Aorta (tissue), 5 donors: ENCODE measurements at regions not wholly inside any gene's neighbourhood (a gene's known extent, or its start where the extent isn't known, plus 50 kb on each side); places are given as distances from the start of the nearest gene placed in this dataset.

Experiments
- ATAC-seq: fragments of 200-7000 bp; cut with Tn5 transposase; one replicate; pipeline ENCODE4 v1.9.1; 2022; ENCODE audit warnings: moderate library complexity; ENCODE audit not compliant: low FRiP score
- DNase-seq, 2 donors: peaks; one replicate each; pipeline ENCODE4 v3.0.0-alpha.2; 2020
- H3K27ac ChIP-seq, 2 donors: one replicate each; pipeline ENCODE4 v1.5.1; 2013; ENCODE audit warnings: low read length in 2 of 2, mild to moderate bottlenecking in 2 of 2, moderate library complexity in 2 of 2, control low read depth in 1 of 2, inconsistent platforms in 1 of 2, low read depth in 1 of 2
- H3K27me3 ChIP-seq, 2 donors: one replicate each; pipeline ENCODE4 v1.6.1; 2013; ENCODE audit warnings: control low read depth in 1 of 2, low read length in 1 of 2, mild to moderate bottlenecking in 1 of 2, moderate library complexity in 1 of 2; ENCODE audit not compliant: insufficient read depth in 2 of 2, control insufficient read depth in 1 of 2
- H3K36me3 ChIP-seq, 2 donors: one replicate each; pipeline ENCODE4 v1.6.1; 2013; ENCODE audit warnings: control low read depth in 1 of 2, low read length in 1 of 2, mild to moderate bottlenecking in 1 of 2; ENCODE audit not compliant: insufficient read depth in 2 of 2, control insufficient read depth in 1 of 2
- H3K4me1 ChIP-seq, 2 donors: one replicate each; pipeline ENCODE4 v1.6.1; 2013; ENCODE audit warnings: low read length in 2 of 2, control low read depth in 1 of 2, mild to moderate bottlenecking in 1 of 2, moderate library complexity in 1 of 2; ENCODE audit not compliant: insufficient read depth in 2 of 2, control insufficient read depth in 1 of 2
- H3K4me3 ChIP-seq, 2 donors: one replicate each; pipeline ENCODE4 v1.5.1; 2013; ENCODE audit warnings: low read length in 2 of 2, control low read depth in 1 of 2, mild to moderate bottlenecking in 1 of 2
- H3K9me3 ChIP-seq: one replicate; pipeline ENCODE4 v1.6.1; 2013; ENCODE audit warnings: mild to moderate bottlenecking, low read length; ENCODE audit not compliant: control insufficient read depth
- WGBS, 2 donors: extraction: QIAGEN DNeasy Blood & Tissue Kit; methylation state at CpG; one replicate each; pipeline ENCODE4 v1.1.7; 2013; 5-methylcytosine and 5-hydroxymethylcytosine counted together
- intact Hi-C, 2 donors: fragments of 100-400 bp; cut with DNase I; formaldehyde crosslinking; loops; one replicate each; pipeline versions ENCODE4 v1.14.2 to v1.15.0; 2022
- donor health status: healthy with polysubstance abuse.
- donor health status: Bipolar disorder and iron deficiency.
- donor health status: DM: no; HTN: no; CAD: no.
- donor health status: DM: no; HTN: no; CAD: no.
- donor health status: DM: yes; HTN: yes; CAD: no.

GRCh38 chr2:176699098-176699497 lies 429.9 kb downstream of the MTX2 start:
- Histone ChIP-seq H3K36me3 (no peaks in the 10 kb centered on the region), H3K9me3 (no peaks in the 10 kb centered on the region), H3K27me3 (no peaks in the 10 kb centered on the region), H3K4me3 (no peak overlapping the region), H3K27ac (no peak overlapping the region), H3K4me1 (peaks cover 0 to under 1% of the 10 kb centered on the region in 2 donors)
- ATAC-seq = no peak
- intact Hi-C loops = no loop called here
- no peak for DNase-seq

DNA sequence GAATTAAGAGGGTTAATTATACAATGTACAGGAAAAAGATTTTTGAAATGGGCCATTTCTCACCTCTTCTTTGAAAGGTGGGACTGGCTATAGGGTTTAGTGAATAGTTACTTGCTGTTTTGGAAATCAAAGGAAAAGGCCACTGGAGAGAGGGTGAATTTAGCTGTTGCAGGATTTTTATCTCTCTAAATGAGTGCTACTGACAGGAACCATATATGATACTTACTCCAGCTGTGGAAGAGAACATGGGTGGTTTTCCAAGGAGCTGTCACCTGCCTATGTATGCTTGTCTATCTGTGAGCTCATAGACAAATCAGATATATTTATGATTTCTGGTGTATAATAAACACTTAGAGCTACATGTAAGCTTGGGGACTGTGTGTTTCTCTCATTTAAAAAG lies 430.4 kb downstream of the MTX2 start:
- no peak for ATAC-seq
- DNase-seq = no peak
- intact Hi-C loops = no loop called here
- H3K9me3 ChIP-seq = no peaks in the 10 kb centered on the region
- H3K27me3 ChIP-seq = no peaks in the 10 kb centered on the region
- H3K4me1 ChIP-seq = peaks cover 0 to 5% of the 10 kb centered on the region in 2 donors
- no peak overlapping the region for H3K4me3 ChIP-seq
- H3K36me3 ChIP-seq = no peaks in the 10 kb centered on the region
- no peak overlapping the region for H3K27ac ChIP-seq

DNA sequence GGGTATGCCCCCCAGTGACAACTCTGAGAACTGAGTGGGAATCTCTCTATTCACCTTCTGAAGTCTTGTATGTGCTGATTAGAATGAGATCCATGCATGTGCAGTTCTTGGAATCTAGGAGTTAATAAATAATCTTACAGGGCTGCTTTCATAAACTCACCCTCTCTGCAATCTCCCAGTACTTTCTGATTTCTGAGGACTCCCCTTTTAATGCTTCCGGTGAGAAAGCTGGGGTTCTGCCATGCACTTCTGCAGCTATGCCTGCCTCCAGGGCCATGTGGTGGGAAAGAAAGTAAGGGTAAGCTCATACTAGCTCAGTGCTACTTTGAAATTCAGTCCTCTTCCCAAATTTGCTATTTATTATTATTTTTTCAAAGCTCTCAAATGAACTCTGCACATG lies 432.9 kb downstream of the MTX2 start:
- no peak for ATAC-seq

DNA sequence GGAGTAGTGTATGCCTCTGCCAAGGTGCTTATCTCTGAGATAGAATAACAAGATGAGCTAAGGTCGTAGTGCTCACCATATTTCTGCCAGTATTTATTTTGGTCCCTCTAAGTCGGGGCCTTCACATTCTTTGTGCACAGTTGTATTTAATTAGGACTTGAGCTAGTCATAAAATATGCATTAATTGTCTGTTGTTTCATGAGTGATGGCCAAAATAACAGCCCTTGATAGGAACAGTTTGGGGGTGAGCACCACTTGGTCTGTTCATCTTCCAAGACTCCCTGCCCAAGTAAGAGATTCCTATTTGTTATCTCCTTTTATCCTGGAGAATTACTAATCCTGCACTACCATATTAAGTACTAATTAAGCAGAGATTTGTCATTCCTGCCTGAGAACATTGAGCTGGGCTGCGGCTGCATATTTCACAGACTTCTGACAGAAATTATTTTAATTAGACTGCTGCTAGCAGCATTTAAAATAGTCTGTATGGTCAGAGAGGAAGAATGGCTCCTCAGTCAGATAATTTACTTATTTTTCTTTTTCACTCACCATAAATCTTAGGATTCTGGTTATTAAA lies 435.1 kb downstream of the MTX2 start:
- DNase-seq (no peak), ATAC-seq (peak; percentile 26)
- H3K27me3 ChIP-seq = no peaks in the 10 kb centered on the region
- no peak overlapping the region for H3K4me3 ChIP-seq
- H3K9me3 ChIP-seq = no peaks in the 10 kb centered on the region
- peaks cover 0 to 5% of the 10 kb centered on the region in 2 donors for H3K4me1 ChIP-seq
- no peak overlapping the region for H3K27ac ChIP-seq
- WGBS, 2 donors = 24 to 25% methylated on average over 3 of the region's 3 CpGs
- H3K36me3 ChIP-seq = no peaks in the 10 kb centered on the region
- intact Hi-C loops = no loop called here

More for the DNA sequence above, 432.9 kb downstream of the MTX2 start:
- no peaks in the 10 kb centered on the region for H3K9me3 ChIP-seq
- DNase-seq = no peak
- no peak overlapping the region for H3K4me3 ChIP-seq
- 22 to 47% methylated on average over 1 of the region's 1 CpG for WGBS, 2 donors
- no peaks in the 10 kb centered on the region for H3K27me3 ChIP-seq
- H3K36me3 ChIP-seq = no peaks in the 10 kb centered on the region
- H3K27ac ChIP-seq = no peak overlapping the region
- H3K4me1 ChIP-seq = peaks cover 0 to 5% of the 10 kb centered on the region in 2 donors
- intact Hi-C loops = no loop called here

GRCh38 chr2:176709149-176709951 lies 440.1 kb downstream of the MTX2 start:
- H3K4me3 ChIP-seq = no peak overlapping the region
- intact Hi-C loops = no loop called here
- peak; percentile 64 for ATAC-seq

DNA sequence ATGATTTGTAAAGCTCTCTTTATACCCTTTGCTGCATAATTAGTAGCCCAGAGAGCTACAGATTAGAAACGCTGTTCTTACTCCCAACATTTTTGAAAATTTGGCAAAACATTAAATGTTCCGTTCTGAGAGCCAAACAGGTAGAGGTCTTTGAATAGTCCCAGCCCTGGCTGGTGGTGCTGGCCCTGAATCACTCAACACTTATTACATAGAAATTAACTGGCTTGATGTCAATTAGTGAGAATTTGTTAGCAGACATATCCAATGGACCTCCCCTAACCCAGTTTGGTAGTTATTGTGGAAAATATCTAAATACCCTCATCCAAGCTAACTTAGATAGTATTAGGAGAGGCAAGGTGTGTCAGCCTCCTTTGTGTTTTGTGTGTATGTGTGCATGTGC lies 440.7 kb downstream of the MTX2 start:
- WGBS, 2 donors = 75 to 77% methylated on average over 2 of the region's 2 CpGs
- intact Hi-C loops = no loop called here
- Histone ChIP-seq H3K36me3 (no peaks in the 10 kb centered on the region), H3K27ac (no peak overlapping the region), H3K27me3 (no peaks in the 10 kb centered on the region), H3K4me3 (no peak overlapping the region), H3K4me1 (no peaks in the 10 kb centered on the region), H3K9me3 (no peaks in the 10 kb centered on the region)
- ATAC-seq = no peak
- no peak for DNase-seq

More at GRCh38 chr2:176709149-176709951, 440.1 kb downstream of the MTX2 start:
- peak in 1 of 2 donors; percentile 64 for DNase-seq
- Histone ChIP-seq H3K27me3 (no peaks in the 10 kb centered on the region), H3K36me3 (no peaks in the 10 kb centered on the region), H3K4me1 (peaks cover 0 to 2% of the 10 kb centered on the region in 2 donors), H3K27ac (no peak overlapping the region), H3K9me3 (no peaks in the 10 kb centered on the region)
- WGBS, 2 donors = 72 to 75% methylated on average over 18 of the region's 18 CpGs

GRCh38 chr2:176710657-176711186 lies 441.5 kb downstream of the MTX2 start:
- 61 to 62% methylated on average over 7 of the region's 7 CpGs for WGBS, 2 donors
- no peaks in the 10 kb centered on the region for H3K36me3 ChIP-seq
- H3K4me1 ChIP-seq = no peaks in the 10 kb centered on the region
- no peaks in the 10 kb centered on the region for H3K27me3 ChIP-seq
- no peak overlapping the region for H3K4me3 ChIP-seq
- no peaks in the 10 kb centered on the region for H3K9me3 ChIP-seq
- DNase-seq = no peak
- no peak overlapping the region for H3K27ac ChIP-seq
- intact Hi-C loops = no loop called here
- no peak for ATAC-seq

GRCh38 chr2:176725873-176726645 lies 456.8 kb downstream of the MTX2 start:
- no peak overlapping the region for H3K27ac ChIP-seq
- no peaks in the 10 kb centered on the region for H3K4me1 ChIP-seq
- no peak overlapping the region for H3K4me3 ChIP-seq
- intact Hi-C loops = no loop called here
- no peak for DNase-seq
- H3K27me3 ChIP-seq = no peaks in the 10 kb centered on the region
- WGBS, 2 donors = 95 to 96% methylated on average over 3 of the region's 3 CpGs
- H3K36me3 ChIP-seq = no peaks in the 10 kb centered on the region
- H3K9me3 ChIP-seq = no peaks in the 10 kb centered on the region
- ATAC-seq = no peak
